Gastrocnemius medialis (tissue), 4 donors: ENCODE measurements at regions not wholly inside any gene's neighbourhood (a gene's known extent, or its start where the extent isn't known, plus 50 kb on each side); places are given as distances from the start of the nearest gene placed in this dataset.

Source experiments
- POLR2A ChIP-seq, 2 donors: fragments of 450-650 bp; IDR thresholded peaks; one replicate each; pipeline ENCODE4 v1.6.1; 2017; ENCODE audit warnings: antibody characterized with exemption in 2 of 2, mild to moderate bottlenecking in 2 of 2, moderate library complexity in 2 of 2
- TF ChIP-seq, protein P1 (sequence below), 5 experiments: fragments of 450-650 bp in 3 of 5; fragments of 200-600 bp in 2 of 5; sonication (generic) in 2 of 5; IDR thresholded peaks in 4 of 5; conservative IDR thresholded peaks in 1 of 5; 1 replicate in 4 of 5; 2 replicates in 1 of 5; pipeline ENCODE4 v1.5.1; 2016 to 2019; ENCODE audit warnings: antibody characterized with exemption in 5 of 5, mild to moderate bottlenecking in 3 of 5, moderate library complexity in 3 of 5

DNA sequence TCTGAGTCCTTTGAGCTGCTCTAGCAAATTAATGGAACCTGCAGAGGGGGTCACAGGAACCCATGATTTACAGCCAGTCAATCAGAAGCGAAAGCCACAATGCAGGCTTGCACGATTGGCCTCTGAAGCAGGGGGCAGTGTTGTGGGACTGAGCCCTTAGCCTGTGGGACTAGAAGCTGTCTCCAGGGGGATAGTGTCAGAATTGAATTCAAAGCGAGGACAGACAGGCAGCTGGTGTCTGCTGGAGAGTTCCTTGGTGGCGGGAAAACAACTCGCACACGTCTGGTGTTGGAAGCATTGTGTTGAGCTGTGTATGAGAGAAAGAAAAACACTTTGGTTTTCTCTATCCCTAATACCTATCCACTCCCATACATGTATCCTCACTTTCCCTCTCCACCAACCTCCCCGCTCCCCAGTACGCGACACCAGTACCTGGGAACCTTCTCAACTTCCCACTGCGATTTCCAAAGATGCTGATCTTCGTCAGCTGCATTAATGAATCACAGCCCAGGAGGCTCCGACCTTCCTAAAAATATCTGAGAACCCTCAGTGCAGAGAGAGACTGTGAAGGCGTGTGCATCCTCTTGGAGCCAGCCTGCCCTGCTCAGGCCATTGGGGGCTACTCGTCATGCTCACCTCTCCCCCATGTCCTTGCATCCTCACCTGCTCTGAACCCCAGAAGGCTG lies 88.2 kb downstream of the HS1BP3 start:
- TF ChIP-seq, protein P1, sequence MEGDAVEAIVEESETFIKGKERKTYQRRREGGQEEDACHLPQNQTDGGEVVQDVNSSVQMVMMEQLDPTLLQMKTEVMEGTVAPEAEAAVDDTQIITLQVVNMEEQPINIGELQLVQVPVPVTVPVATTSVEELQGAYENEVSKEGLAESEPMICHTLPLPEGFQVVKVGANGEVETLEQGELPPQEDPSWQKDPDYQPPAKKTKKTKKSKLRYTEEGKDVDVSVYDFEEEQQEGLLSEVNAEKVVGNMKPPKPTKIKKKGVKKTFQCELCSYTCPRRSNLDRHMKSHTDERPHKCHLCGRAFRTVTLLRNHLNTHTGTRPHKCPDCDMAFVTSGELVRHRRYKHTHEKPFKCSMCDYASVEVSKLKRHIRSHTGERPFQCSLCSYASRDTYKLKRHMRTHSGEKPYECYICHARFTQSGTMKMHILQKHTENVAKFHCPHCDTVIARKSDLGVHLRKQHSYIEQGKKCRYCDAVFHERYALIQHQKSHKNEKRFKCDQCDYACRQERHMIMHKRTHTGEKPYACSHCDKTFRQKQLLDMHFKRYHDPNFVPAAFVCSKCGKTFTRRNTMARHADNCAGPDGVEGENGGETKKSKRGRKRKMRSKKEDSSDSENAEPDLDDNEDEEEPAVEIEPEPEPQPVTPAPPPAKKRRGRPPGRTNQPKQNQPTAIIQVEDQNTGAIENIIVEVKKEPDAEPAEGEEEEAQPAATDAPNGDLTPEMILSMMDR (IDR thresholded peaks at IDR 0.05 in 4 of 5, conservative IDR thresholded peaks at IDR 0.05 in 1 of 5) = peak in 1 of 5 experiments; percentile 20
- no peak for TF ChIP-seq POLR2A (IDR thresholded peaks at IDR 0.05)
